Motor neuron (in vitro differentiated cells): ENCODE measurements at regions not wholly inside any gene's neighbourhood (a gene's known extent, or its start where the extent isn't known, plus 50 kb on each side); places are given as distances from the start of the nearest gene placed in this dataset.
A peak's percentile ranks its signal among the peaks of the same experiment; 100 is the strongest.

ENCODE experiments used
- ATAC-seq, 8 experiments: fragments of 200-7000 bp; cut with Tn5 transposase; replicated peaks in 6 of 8; 2 replicates each; pipeline ENCODE4 v1.8.0; 2021; ENCODE audit warnings: mild to moderate bottlenecking in 8 of 8, moderate library complexity in 8 of 8
- H3K27ac ChIP-seq, 2 donors: fragments of 250-450 bp; sonication (Bioruptor Pico); 2 replicates each; pipeline ENCODE4 v1.9.0; 2021; ENCODE audit warnings: antibody characterized with exemption in 2 of 2, mild to moderate bottlenecking in 2 of 2, moderate library complexity in 1 of 2
- H3K4me1 ChIP-seq, 2 donors: fragments of 250-450 bp; sonication (Bioruptor Pico); replicated peaks in 1 of 2; 2 replicates each; pipeline ENCODE4 v1.6.1; 2021; ENCODE audit warnings: antibody characterized with exemption in 2 of 2, mild to moderate bottlenecking in 2 of 2, moderate library complexity in 1 of 2
- H3K4me3 ChIP-seq, 5 donors: fragments of 250-450 bp; sonication (Bioruptor Pico); 2 replicates each; pipeline ENCODE4 v1.9.0; 2021; ENCODE audit warnings: antibody characterized with exemption in 5 of 5, mild to moderate bottlenecking in 5 of 5, moderate library complexity in 4 of 5
- WGBS, 10 experiments: fragments of 450-650 bp; shearing (Covaris generic); methylation state at CpG; one replicate each; pipeline ENCODE4 v1.0.0; 2022; 5-methylcytosine and 5-hydroxymethylcytosine counted together
- in situ Hi-C, 9 experiments: fragments of 400-800 bp; cut with MboI; loops; one replicate each; pipeline ENCODE4 v1.15.0; 2021; ENCODE audit warnings: low sequenced_read_pairs in 9 of 9, low pct_unique_long_range_greater_than_20kb in 2 of 9; ENCODE audit not compliant: unreplicated experiment in 9 of 9

DNA sequence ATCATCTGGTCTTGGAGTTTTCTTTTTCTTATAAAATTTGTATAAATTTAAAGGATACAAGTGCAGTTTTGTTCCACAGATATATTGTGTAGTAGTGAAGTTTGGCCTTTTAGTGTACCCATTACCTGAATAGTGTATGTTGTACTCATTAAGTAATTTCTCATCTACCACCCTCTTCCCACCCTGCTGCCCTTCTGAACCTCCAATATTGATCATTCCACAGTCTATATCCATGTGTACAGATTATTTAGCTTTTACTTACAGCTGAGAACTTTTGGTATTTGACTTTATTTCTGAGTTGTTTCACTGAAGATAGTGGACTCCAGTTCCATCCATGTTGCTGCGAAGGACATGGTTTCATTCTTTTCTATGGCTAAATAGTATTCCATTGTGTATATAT, 63.1 kb upstream of the NR3C1 start:
- Histone ChIP-seq H3K4me1 (no peaks in the 10 kb centered on the region), H3K27ac (no peak overlapping the region), H3K4me3 (no peak overlapping the region)
- in situ Hi-C loops, result no loop called here
- no peak for ATAC-seq
- WGBS, 10 experiments, result 0 to 100% (median 88%) methylated on average over 1 of the region's 1 CpG; no CpG with 5 or more reads in 3 of the 10 experiments

DNA sequence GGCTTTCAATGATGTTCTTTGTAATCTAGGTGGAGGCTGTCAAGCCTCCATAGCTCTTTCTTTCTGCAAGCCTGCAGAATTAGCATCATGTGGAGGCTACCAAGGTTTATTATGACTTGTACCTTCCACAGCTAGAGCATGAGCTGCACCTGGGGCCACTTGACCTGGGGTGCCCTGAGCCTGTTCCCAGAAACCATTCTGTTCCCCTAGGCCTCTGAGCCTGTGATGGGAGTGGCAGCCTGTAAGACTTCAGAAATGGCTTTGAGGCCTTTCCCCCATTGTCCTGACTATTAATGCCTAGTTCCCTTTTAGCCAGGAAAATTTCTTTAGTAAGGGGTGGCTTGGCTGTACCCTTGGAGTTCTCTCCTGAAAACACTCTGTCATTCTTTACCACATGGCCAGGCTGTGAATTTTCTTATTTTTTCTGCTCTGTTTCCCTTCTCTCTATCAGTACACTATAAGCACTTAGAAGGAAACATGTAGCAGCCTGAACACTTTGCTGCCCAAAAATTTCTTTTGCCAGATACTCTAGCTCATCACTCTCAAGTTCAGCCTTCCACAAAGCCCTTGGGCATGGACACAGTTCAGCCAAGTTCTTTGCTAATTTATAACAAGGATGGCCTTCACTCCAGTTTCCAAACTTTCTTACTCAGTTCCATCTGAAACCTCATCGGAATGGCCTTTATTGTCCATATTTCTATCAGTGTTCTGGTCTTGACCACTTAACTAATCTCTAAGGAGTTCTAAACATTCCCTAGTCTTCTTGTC, 61.4 kb upstream of the NR3C1 start:
- WGBS, 10 experiments, result 44 to 100% (median 96%) methylated on average over 1 of the region's 1 CpG; no CpG with 5 or more reads in 4 of the 10 experiments
- in situ Hi-C loops, result no loop called here
- ATAC-seq, result no peak

DNA sequence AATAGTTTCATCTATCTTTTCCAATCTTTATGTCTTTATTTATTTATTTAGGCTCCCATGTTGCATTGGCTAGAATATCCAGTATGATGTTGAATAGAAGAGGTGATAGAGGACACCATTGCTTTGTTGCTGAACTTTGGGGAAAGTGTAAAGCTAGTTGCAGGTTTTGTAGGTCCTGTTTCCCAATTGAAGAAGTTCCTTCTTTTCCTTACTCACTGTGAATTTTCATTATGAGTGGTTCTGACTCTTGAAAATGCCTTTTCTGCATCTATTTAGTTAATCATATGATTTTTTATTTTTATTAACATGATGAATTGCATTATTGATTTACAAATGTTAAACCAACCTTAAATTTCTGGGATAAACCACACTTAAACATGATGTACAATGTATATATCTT, 58.9 kb upstream of the NR3C1 start:
- Histone ChIP-seq H3K4me1 (no peaks in the 10 kb centered on the region), H3K4me3 (no peak overlapping the region), H3K27ac (no peak overlapping the region)
- ATAC-seq, result no peak
- in situ Hi-C loops, result no loop called here

More for the DNA sequence above, 61.4 kb upstream of the NR3C1 start:
- H3K27ac ChIP-seq, result no peak overlapping the region
- H3K4me3 ChIP-seq, result no peak overlapping the region
- no peaks in the 10 kb centered on the region for H3K4me1 ChIP-seq

DNA sequence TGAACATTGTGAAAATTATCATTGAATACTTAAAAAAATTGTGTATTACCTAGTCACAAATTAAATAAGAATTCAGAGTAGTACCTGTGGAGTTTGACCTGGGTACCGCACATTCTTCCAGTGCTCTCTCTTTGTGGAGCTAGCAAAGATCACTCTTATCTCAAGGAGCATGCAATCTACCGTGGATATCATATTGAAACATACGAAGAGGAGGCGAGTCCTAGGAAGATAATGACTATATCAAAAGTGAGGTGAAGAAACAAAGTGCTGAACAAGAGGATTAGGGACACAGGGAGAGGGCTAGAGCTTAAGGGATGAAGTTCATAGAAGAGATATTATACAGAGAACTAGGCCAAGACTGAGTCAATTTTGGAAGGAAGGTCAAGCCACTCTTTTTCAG, 55.9 kb upstream of the NR3C1 start:
- Histone ChIP-seq H3K4me1 (no peaks in the 10 kb centered on the region), H3K27ac (no peak overlapping the region), H3K4me3 (no peak overlapping the region)
- 90 to 100% (median 100%) methylated on average over 2 to 4 of the region's 4 CpGs; no CpG with 5 or more reads in 1 of the 10 experiments for WGBS, 10 experiments
- ATAC-seq, result no peak
- in situ Hi-C loops, result no loop called here

DNA sequence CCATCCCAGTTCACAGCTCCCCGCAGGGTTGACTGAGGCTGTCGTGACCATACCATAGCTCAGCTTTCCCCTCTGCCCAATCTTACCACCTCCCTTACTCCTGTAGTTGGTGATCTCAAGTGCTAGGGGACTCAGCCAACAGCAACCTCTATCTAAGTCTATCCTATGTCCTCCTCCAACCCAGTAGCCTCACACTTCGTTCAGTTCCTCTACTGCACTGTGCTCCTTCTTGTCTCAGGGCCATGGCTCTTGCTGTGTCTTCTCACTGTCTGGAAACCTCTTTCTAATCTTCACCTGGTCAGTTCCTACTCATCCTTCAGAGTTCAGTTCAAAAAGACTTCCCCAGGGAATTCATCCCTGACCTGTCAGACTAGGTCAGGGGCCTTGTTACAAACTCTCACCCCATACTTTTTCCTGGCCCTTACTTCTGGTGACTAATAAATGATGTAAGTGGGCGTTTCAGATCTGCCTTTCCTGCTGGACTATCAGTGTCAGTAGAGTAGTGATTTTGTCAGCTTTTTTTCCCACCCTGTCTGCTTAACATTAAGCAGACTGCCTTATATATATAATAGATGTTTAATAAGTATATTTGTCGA, 53.6 kb upstream of the NR3C1 start:
- in situ Hi-C loops, result no loop called here
- ATAC-seq, result peak in 3 of 8 experiments; percentile 46 to 84 (median 80)
- Histone ChIP-seq H3K4me1 (no peaks in the 10 kb centered on the region), H3K27ac (no peak overlapping the region), H3K4me3 (no peak overlapping the region)
- WGBS, 10 experiments, result 0 to 93% (median 48%) methylated on average over 1 to 4 of the region's 5 CpGs; no CpG with 5 or more reads in 1 of the 10 experiments

DNA sequence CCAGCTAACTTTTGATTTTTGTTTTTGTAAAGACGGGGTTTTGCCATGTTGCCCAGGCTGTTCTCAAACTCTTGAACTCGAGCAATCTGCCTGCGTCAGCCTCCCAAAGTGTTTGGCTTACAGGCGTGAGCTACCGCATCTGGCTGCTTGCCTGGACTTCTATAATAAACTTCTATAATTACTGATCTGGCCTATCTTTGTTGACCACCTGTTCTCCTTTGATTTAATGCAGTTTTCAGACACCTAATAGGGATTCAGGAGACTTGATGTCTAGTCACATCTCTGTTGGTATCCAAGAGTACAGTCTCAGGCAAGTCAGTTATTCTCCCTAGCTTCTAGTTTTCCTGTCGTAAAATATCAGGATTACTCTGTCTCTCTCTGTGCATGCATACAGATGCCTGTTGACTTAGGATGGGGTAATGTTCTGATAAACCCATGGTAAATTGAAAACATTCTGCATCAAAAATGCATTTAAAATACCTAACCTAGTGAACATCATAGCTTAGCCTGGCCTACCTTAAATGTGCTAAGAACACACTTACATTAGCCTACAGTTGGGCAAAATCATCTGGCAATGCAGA, 51.5 kb upstream of the NR3C1 start:
- Histone ChIP-seq H3K4me1 (peaks cover 0 to 5% of the 10 kb centered on the region in 2 donors), H3K27ac (no peak overlapping the region), H3K4me3 (no peak overlapping the region)
- WGBS, 10 experiments, result 80 to 100% (median 95%) methylated on average over 1 to 4 of the region's 6 CpGs; no CpG with 5 or more reads in 2 of the 10 experiments
- in situ Hi-C loops, result no loop called here
- ATAC-seq, result no peak

DNA sequence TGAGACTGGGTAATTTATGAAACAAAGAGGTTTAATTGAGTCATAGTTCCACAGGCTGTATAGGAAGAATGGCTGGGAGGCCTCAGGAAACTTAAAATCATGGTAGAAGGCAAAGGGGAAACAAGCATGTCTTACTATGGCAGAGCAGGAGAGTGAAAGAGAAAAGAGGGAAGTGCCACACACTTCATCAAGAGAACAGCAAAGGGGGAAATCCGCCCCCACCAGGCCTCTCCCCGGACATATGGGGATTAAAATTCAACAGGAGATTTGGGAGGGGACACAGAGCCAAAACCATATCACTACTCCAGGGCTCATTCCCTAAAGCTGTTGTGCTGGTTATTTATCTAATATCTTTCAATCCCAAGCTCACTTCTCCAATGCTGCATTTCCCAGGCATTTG, 50.2 kb upstream of the NR3C1 start:
- 75 to 100% (median 93%) methylated on average over 1 to 2 of the region's 2 CpGs; no CpG with 5 or more reads in 4 of the 10 experiments for WGBS, 10 experiments
- in situ Hi-C loops, result no loop called here
- H3K4me1 ChIP-seq, result peaks cover 0 to 5% of the 10 kb centered on the region in 2 donors
- no peak overlapping the region for H3K4me3 ChIP-seq
- no peak overlapping the region for H3K27ac ChIP-seq
- ATAC-seq, result no peak
